ENCODE measurements at regions not wholly inside any gene's neighbourhood (a gene's known extent, or its start where the extent isn't known, plus 50 kb on each side); places are given as distances from the start of the nearest gene placed in this dataset.

DNA sequence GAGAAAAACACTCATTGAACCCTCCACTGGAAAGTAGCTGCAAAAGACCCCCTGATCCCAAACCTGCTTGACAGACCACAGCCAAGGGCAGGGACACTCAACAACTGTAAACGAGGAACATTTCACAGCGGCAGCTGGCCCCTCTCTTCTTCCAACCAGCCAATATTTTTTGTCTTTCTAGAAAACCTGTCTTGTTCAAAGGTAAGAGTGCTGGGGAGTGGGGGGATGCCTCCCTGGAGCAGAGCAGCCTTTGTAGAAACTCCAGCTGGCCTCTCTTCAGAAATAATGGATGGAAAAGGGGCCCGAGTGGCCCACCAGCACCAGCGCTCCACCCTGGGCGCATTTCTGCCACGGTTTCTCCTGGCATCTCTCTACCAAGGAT lies 384.0 kb downstream of the RRAGC start:
- no peak overlapping the region for H3K27ac ChIP-seq
- ATAC-seq = no peak
- TF ChIP-seq POLR2A (IDR thresholded peaks at IDR 0.05) (no peak), EP300 (IDR thresholded peaks at IDR 0.05) (no peak)
- H3K4me3 ChIP-seq = no peak overlapping the region
- peaks cover 0 to 6% (median 0%) of the 10 kb centered on the region in 3 donors for H3K9me3 ChIP-seq
- H3K4me1 ChIP-seq = peaks cover 0 to 11% (median 0%) of the 10 kb centered on the region in 3 donors
- no peaks in the 10 kb centered on the region for H3K36me3 ChIP-seq
- WGBS, 2 donors (ENCODE audit: low coverage in 1 of 2) = 70 to 72% methylated on average over 5 to 6 of the region's 6 CpGs
- H3K27me3 ChIP-seq = peaks cover 61% of the 10 kb centered on the region

DNA sequence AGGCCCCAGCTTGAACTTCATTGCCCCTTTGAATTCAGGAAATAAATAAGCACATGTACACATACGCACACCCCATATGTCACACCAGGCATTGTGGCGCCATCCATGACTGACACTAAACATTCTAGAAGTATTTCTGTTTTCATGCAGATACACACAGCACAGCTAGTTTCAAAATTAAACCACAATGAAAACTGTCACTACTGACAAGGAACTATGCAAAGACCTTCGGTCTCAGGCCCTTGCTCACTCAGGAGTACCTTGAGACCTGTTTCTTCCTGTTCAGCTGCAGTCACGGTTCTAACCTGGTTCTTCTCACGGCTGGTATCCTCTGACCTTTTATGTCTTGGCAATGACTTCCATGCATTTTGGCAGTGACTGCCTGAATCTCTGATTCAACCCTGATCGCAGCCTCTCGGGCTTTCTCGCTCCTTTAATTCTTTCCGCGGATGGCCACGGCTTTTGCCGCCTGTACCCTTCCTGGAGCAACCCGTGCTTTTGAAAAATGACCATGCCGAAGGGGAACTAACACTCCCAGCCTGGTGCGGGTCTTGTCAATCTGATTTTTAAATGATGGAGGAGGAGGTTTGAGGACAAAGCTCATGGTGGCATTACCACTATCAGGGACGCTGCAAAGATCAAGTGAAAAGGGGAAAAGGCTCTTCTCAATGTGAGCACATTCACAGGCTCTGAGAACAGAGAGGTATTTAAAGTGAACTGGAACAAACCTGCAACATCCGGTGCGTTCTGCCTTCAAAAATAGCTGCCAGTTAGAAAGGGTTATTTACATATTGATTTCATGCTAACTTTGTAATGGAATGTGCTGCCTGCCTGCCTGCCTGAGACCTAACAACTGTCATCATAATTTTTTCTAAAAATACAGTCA lies 384.6 kb downstream of the RRAGC start:
- Histone ChIP-seq H3K4me3 (no peak overlapping the region), H3K36me3 (no peaks in the 10 kb centered on the region), H3K9me3 (peaks cover 0 to 6% (median 0%) of the 10 kb centered on the region in 3 donors), H3K27ac (no peak overlapping the region), H3K27me3 (peaks cover 58% of the 10 kb centered on the region), H3K4me1 (peaks cover 0 to 11% (median 0%) of the 10 kb centered on the region in 3 donors)
- TF ChIP-seq POLR2AphosphoS5 (IDR thresholded peaks at IDR 0.05) (no peak), EP300 (IDR thresholded peaks at IDR 0.05) (no peak), POLR2A (IDR thresholded peaks at IDR 0.05) (no peak)
- TF ChIP-seq, protein P1, sequence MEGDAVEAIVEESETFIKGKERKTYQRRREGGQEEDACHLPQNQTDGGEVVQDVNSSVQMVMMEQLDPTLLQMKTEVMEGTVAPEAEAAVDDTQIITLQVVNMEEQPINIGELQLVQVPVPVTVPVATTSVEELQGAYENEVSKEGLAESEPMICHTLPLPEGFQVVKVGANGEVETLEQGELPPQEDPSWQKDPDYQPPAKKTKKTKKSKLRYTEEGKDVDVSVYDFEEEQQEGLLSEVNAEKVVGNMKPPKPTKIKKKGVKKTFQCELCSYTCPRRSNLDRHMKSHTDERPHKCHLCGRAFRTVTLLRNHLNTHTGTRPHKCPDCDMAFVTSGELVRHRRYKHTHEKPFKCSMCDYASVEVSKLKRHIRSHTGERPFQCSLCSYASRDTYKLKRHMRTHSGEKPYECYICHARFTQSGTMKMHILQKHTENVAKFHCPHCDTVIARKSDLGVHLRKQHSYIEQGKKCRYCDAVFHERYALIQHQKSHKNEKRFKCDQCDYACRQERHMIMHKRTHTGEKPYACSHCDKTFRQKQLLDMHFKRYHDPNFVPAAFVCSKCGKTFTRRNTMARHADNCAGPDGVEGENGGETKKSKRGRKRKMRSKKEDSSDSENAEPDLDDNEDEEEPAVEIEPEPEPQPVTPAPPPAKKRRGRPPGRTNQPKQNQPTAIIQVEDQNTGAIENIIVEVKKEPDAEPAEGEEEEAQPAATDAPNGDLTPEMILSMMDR (IDR thresholded peaks at IDR 0.05) = no peak
- WGBS, 2 donors (ENCODE audit: low coverage in 1 of 2) = 63 to 66% methylated on average over 4 to 17 of the region's 18 CpGs
- ATAC-seq = no peak

DNA sequence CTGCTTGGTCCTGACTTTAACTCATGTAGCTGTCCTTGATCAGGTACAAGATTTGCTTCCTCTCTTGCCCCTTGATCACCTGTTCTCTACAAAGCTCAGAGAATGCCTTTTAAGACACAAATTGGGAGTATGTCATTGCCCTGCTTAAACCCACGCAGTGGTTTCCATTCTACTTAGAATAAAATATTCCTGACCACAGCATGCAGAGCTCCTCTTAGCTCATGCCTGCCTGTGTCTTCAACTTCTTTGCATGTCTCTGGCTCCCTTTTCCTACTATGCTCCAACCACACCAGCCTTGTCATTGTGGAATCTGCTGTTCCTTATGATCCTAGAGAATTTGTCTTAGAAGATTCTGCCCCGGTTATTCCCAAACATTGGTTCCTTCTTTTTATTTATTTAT lies 393.1 kb downstream of the RRAGC start:
- Histone ChIP-seq H3K4me3 (no peak overlapping the region), H3K27ac (no peak overlapping the region), H3K9me3 (peaks cover 0 to 6% (median 0%) of the 10 kb centered on the region in 3 donors), H3K27me3 (peaks cover 49% of the 10 kb centered on the region), H3K4me1 (no peaks in the 10 kb centered on the region), H3K36me3 (no peaks in the 10 kb centered on the region)
- TF ChIP-seq POLR2A (IDR thresholded peaks at IDR 0.05) (no peak), POLR2AphosphoS5 (IDR thresholded peaks at IDR 0.05) (no peak), EP300 (IDR thresholded peaks at IDR 0.05) (no peak)
- TF ChIP-seq, protein P1 (IDR thresholded peaks at IDR 0.05) = no peak
- ATAC-seq = no peak
- 87 to 91% methylated on average over 2 of the region's 2 CpGs for WGBS, 2 donors (ENCODE audit: low coverage in 1 of 2)

DNA sequence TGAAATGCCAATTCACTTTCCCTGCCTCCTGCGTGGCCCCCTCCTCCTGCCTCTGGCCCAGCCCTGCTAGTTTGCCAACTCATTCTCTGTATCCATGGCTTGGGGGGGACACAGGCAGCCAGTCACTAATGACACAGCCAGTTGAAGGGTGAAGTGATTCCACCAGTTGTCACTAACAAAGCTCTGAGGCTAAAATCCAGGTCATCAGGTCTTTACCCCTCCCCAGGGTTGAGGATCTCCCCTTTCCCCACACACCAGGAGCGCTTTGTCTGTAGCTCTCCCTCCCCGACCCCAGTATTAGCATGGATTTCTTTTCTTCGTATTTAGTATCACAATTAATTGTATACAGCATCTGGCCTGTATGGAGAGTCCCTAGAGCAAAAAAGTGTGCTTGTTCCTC lies 394.1 kb downstream of the RRAGC start:
- Histone ChIP-seq H3K27me3 (peaks cover 38% of the 10 kb centered on the region), H3K4me1 (no peaks in the 10 kb centered on the region), H3K36me3 (no peaks in the 10 kb centered on the region), H3K9me3 (peaks cover 0 to 6% (median 0%) of the 10 kb centered on the region in 3 donors), H3K4me3 (no peak overlapping the region), H3K27ac (no peak overlapping the region)
- 57 to 81% methylated on average over 2 to 4 of the region's 4 CpGs for WGBS, 2 donors (ENCODE audit: low coverage in 1 of 2)
- no peak for ATAC-seq
- no peak for TF ChIP-seq POLR2AphosphoS5 (IDR thresholded peaks at IDR 0.05)
- TF ChIP-seq EP300 (IDR thresholded peaks at IDR 0.05) = no peak
- no peak for TF ChIP-seq POLR2A (IDR thresholded peaks at IDR 0.05)
- TF ChIP-seq, protein P1 (IDR thresholded peaks at IDR 0.05) = no peak

DNA sequence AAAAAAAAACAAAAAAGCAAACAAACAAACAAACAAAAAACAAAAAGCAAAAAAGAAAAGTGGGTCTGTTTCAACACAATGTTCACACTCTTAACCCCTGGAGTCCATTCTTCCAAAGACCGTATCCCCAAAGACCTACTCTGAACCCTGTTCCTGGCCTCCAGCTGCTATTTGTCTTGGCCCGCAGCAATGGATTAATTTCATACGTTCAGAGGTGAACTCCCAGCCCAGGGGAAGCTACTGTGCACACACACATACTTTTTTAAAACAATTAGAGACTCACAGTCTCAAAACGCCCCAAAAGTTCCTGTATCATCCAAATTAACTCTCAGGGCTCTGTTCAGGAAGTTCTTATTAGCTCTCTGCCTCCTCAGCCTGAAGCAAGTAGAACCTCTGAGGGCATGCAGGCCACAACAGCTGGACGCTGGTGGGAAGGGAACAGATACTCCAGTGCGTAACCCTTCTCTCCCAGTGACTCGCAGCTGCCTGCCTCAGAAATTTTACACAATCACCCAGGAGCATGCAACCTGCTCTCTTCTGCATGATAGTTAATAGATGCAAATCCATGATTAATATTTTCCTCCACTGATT lies 395.4 kb downstream of the RRAGC start:
- 37 to 39% methylated on average over 4 to 6 of the region's 7 CpGs for WGBS, 2 donors (ENCODE audit: low coverage in 1 of 2)
- H3K27me3 ChIP-seq = peaks cover 44% of the 10 kb centered on the region
- ATAC-seq = no peak
- H3K9me3 ChIP-seq = peaks cover 0 to 6% (median 0%) of the 10 kb centered on the region in 3 donors
- H3K36me3 ChIP-seq = no peaks in the 10 kb centered on the region
- no peaks in the 10 kb centered on the region for H3K4me1 ChIP-seq
- no peak for TF ChIP-seq POLR2AphosphoS5 (IDR thresholded peaks at IDR 0.05)
- no peak for TF ChIP-seq POLR2A (IDR thresholded peaks at IDR 0.05)
- TF ChIP-seq, protein P1 (IDR thresholded peaks at IDR 0.05) = no peak
- no peak for TF ChIP-seq EP300 (IDR thresholded peaks at IDR 0.05)
- no peak overlapping the region for H3K4me3 ChIP-seq
- H3K27ac ChIP-seq = no peak overlapping the region
